ENCODE measurements at regions not wholly inside any gene's neighbourhood (a gene's known extent, or its start where the extent isn't known, plus 50 kb on each side); places are given as distances from the start of the nearest gene placed in this dataset.

DNA sequence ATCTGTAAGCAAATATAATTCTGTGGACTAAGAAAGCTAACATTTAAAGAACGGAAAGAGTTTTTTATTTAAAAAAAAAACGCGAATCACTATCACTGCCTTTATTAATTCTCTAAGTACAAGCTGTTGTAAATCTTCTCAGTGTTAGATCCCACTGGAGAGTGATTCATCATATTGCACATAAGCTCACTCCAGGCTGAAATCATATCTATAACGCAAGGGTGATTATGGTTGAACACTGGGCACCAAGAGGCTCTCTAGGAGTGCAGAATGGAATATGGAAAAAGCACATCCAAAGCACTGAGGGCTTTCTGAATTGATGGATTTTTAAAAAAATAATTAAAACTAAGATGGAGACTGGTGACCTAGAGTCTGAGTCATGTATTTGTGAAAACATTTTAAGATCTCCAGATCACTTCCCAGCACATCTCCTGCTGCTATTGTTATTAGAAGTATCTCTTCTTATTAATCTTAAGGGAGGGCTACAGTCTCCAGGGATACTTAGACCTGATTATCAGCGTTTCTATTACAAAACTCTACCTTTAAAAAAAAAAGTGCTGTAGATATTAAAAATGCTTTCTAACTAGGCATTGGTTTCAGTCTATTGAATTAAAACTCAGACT, 1106.8 kb downstream of the AACS start:
- TF ChIP-seq CTCF (conservative IDR thresholded peaks at IDR 0.05) (no peak), ZFX (IDR thresholded peaks at IDR 0.05) (no peak)
